Cardiac septum (tissue), 1 donor: ENCODE measurements at regions not wholly inside any gene's neighbourhood (a gene's known extent, or its start where the extent isn't known, plus 50 kb on each side); places are given as distances from the start of the nearest gene placed in this dataset.

Experiments
- DNase-seq: peaks from one replicate; pipeline ENCODE4 v3.0.0-alpha.2; 2020; ENCODE audit warnings: low spot score
- intact Hi-C: fragments of 100-400 bp; cut with DNase I; formaldehyde crosslinking; loops from one replicate; pipeline ENCODE4 v1.14.0; 2022
- donor health status: DM: no; HTN: no; CAD: no.

DNA sequence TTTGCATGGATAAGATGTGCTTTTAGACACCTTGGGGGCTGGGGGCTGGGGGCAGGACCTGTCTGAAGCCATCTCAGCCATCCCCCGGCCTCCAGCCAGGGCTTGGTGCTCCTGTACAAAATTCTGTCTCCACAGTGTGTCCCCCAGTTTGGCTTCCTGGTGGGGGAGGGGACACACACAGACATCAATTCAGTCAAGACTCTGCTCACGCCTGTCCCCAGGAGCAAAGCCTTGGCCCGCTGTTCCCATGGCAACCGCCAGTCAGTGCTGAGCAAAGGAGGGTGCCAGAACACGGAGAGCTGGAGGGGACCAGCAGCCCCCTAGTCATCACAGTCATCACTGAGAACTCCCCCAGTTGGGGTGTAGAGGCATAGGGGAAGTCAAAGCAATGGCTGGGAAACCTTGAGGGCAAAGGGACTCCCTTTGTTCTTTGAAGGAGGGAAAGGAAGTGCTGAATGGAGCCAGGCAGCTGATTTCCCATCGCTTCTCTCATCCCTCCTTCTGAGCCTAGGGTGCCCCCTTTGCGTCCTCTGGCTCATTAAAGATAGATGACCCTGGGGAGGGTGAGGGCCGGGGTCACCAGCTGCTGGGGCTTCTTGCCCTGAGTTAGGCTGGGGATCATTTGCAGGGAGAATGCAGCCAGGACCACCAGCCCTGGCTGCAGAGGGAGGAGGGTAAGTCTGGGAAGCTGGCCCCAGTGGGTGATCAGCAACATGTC lies 134.9 kb upstream of the IPO9 start:
- no peak for DNase-seq
- intact Hi-C loops, result loop anchor here (5.0 kb wide), 1 partner anchor 42 kb away; no protein-coding TSS in a partner anchor

DNA sequence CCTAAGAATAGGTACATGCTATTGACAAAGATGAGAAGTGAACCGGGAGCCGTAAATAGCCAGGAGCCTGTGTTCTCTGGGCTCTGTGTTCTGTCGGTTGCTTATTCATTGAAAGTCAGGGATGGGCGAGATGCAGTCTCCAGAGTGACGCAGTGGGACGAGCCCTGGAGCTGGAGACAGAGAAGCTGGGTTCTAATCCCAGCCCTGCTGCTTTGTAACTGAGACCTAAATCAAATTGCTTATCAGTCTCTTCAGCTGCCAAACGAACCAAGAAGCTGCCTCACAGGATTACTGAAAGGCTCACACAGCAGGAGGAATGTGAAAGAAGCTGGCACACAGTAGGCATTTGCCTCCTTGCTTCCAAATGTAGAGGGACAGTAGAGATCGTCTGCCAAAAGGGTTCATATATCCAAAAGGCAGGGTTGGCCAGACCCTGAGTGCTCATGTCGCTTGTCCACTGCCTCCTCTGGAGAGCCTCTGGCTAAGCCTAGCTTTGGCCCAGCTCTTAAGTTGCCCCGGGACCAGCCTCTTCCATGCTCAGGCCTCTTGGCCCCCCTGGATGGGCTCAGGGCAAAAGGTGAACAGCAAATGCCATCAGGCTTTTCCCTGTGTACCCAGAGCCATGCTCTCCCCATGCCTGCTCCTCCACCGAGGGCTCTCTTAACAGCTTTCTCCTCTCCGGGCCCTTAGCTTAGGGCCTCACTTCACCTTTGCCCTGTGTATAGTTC lies 134.2 kb upstream of the IPO9 start:
- DNase-seq, result no peak
- intact Hi-C loops, result loop anchor here (5.0 kb wide), 1 partner anchor 42 kb away; no protein-coding TSS in a partner anchor

- DNase-seq, result no peak
- intact Hi-C loops, result no loop called here
Measured at GRCh38 chr1:201695607-201696006, 133.3 kb upstream of the IPO9 start.

DNA sequence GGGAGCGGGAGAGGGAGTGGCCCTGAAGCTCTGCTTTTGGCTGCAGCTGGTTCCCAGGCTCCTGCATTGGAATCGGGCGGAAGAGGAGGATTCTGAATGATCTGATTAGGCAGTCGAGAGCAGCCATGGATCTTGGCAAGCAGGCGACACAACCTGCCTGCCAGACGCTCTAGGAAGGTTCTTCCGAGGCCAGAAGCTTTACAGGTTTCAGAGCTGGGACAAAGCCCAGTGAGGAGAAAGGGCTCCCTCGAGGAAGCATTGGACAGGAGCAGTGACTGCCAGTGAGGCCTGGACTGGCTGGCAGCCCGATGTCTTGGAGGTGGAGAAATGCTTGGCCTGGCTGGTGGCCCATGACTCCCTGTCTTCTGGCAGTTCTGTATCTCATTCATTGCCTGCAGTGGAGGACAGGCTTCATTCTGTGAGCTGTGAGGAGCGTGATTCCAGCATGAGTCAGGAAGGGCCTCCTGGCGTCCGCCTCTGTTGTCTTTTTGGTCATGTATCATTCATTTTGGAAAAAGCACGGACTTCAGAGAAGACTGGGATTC lies 132.7 kb upstream of the IPO9 start:
- DNase-seq, result peak; percentile 90
- intact Hi-C loops, result no loop called here

DNA sequence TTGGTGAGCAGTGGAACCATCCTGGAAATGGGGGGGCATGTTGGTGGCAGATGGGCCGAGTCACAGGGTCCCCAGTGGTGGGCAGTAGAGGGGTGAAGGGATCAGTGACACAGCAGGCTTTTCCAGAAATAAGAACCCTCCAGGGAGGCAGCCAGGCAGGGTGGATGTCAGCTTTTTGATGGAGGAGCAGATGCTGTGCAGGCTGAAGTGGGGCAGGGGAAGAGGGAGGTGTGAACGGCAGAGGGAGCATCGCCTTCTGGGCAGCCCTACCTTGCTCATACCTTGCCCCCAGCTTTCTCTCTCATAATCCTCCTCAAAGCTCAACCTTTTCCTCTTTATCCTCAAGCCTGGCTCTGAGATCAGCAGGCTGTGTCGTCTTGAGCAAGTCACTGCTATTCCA lies 131.8 kb upstream of the IPO9 start:
- no peak for DNase-seq
- intact Hi-C loops, result no loop called here

DNA sequence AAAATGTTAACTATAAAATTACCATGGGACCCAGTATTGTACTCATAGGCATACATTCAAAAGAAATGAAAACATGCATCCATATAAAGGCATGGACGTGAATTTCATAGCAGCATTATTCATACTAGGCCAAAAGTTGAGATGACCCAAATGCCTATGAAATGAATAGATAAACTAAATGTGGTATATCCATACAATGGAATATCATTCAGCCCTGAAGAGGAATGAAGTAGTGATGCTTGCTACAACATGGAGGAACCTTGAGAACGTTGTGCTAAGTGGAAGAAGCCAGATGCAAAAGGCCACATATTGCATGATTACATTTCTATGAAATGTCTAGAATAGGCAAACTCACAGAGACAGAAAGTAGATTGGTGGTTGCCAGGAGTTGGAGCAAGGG lies 127.1 kb upstream of the IPO9 start:
- intact Hi-C loops, result no loop called here
- no peak for DNase-seq

DNA sequence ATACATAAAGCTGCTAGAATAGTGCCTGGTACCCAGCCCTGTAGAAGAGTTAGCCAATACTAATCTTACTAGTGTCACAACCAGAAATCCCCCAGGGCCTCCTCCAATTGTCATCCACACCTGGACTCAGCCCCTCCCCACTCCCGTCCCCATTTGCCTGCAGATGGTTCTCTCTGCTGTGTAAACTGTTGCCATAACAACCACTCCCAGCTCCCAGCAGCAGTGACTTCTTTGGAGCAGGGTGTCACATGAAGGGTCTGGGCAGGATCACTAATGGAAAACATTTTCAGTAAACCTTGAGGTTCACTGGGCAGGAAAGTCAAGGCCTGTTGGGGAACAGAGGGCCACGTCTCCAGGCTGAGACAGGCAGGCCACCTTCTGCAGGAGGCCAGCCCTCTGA lies 126.0 kb upstream of the IPO9 start:
- intact Hi-C loops, result no loop called here
- no peak for DNase-seq

DNA sequence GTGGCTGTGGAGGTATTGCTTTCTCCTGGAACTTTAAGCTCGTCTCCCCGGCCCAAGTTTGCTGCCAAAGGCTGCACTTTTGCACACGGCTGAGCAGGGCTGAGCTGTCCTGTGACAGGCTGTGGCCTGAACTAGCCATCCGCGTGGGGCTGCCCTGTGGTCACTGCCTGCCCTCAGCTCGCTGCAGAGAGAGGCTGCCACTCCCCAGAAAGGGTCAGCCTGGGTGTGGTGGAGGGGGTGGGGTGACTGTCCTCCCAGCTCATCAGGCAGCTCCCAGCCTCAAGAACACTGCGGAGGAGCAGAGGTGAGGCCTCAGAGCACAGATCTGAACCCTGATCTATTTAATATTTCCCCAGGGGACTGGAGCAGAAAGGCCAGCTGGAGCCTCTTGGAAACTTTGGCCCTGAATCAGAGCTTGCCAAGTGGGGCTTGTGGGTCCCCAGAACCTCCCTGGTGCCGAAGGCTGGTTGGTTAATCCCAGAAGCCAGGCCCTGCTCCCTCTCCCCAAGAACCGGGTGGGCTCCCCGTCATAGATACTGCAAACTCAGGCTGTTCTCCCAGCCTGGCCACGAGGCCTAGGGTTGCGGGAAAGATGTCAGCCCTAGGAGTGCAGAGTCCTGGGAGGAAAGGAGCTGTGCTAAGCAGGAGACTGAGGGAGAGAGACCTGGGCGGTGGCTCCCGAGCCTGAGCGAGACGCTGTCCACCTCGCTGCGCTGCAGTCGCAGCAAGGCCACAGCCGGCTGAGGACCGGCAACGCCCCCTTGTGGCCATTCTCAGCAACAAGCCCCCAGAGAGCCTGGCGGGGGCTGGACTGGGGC lies 125.1 kb upstream of the IPO9 start:
- intact Hi-C loops, result loop anchor here (1.0 to 2.0 kb wide), 2 partner anchors 145 to 173 kb away; no protein-coding TSS in a partner anchor

DNA sequence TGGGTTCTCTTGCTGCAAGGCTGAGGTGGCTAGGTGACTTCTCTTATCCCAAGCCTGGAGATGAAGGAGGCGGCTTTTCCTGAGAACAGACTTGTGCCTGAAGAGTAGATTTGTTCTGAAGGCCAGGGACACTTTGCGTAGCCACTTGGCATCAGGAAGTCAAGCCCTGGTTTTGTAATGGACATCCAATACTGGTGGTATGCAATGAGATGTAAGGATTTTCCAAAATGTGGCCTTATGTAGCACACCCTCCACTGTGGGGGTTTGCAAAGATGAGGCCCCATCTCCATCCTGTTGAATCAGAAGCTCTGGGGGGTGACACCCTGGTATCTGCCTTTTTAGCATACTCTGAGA lies 124.5 kb upstream of the IPO9 start:
- DNase-seq, result no peak
- intact Hi-C loops, result loop anchor here (1.0 to 2.0 kb wide), 2 partner anchors 145 to 174 kb away; no protein-coding TSS in a partner anchor

More for the DNA sequence above, 125.1 kb upstream of the IPO9 start:
- DNase-seq, result peak; percentile 94

DNA sequence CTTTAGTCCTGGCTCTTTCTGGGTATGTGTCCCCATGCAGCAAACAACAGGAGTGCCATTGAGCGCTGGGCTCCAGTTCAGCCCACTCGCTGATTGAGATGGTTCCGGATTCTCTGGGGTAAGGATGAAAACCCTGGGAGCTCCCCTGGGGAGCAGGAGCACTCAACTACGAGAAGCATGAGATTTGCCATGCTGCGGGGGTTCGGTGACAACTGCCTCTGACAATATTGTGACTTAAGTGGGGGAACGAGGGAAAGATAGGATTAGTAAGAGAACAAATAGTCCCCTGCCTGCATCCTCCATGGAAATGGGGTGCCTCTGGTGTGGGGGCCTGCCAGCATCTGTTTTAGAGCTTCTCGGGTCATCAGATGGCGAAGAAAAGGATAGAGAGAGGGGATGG lies 123.6 kb upstream of the IPO9 start:
- DNase-seq, result no peak
- intact Hi-C loops, result loop anchor here (2.0 kb wide), 1 partner anchor 175 kb away; no protein-coding TSS in a partner anchor

- intact Hi-C loops, result no loop called here
- no peak for DNase-seq
Measured at GRCh38 chr1:201706109-201706508, 122.8 kb upstream of the IPO9 start.

DNA sequence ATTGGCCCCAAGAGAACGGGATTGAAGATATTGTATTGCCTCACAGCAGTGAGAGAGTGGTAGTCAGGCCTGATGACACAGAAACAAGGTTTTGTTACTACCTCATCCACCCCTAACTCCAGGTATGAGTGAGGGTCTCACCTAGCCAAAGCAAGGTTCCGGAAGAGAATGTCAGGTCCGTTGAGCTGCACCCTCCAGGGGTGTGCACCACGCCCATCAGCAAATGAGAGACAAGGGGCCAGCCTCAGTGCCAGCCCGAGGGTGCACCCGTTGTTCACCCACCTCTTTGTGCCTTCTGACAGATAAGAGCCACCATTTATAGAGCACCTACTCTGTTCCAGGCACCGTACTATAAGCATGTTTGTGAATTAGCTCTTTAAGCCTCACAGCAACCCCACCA lies 121.9 kb upstream of the IPO9 start:
- DNase-seq, result no peak
- intact Hi-C loops, result no loop called here

- DNase-seq, result no peak
Measured at GRCh38 chr1:201707656-201708055, 121.3 kb upstream of the IPO9 start.

DNA sequence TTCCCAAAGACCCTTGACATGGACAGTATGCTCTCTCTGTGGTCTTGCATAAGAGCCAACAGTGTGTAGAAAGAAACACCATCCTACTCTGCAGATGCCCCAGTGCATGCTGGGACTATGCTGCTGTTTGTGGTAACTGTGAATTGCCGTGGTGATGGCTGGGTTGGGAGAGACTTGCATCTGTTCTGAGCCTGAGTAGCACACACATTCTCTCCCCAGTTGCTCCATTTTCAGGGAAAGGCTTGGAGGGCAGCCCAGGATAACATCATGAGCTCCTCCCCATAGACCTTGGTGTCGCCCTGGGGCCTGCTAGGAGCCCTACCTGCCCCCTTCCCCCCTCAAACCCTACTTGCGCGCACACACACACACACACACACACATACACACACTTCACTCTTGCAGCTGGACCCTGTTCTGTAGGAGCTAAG lies 120.9 kb upstream of the IPO9 start:
- DNase-seq, result no peak

More at GRCh38 chr1:201707656-201708055, 121.3 kb upstream of the IPO9 start:
- intact Hi-C loops, result no loop called here

GRCh38 chr1:201708691-201709090 lies 120.3 kb upstream of the IPO9 start:
- intact Hi-C loops, result loop anchor here (1.0 kb wide), 1 partner anchor 85 kb away; no protein-coding TSS in a partner anchor
- no peak for DNase-seq

More for the DNA sequence above, 120.9 kb upstream of the IPO9 start:
- intact Hi-C loops, result no loop called here

GRCh38 chr1:201709564-201710295 lies 119.2 kb upstream of the IPO9 start:
- peak; percentile 84 for DNase-seq
- intact Hi-C loops, result loop anchor here (1.0 kb wide), 1 partner anchor 84 kb away; no protein-coding TSS in a partner anchor

DNA sequence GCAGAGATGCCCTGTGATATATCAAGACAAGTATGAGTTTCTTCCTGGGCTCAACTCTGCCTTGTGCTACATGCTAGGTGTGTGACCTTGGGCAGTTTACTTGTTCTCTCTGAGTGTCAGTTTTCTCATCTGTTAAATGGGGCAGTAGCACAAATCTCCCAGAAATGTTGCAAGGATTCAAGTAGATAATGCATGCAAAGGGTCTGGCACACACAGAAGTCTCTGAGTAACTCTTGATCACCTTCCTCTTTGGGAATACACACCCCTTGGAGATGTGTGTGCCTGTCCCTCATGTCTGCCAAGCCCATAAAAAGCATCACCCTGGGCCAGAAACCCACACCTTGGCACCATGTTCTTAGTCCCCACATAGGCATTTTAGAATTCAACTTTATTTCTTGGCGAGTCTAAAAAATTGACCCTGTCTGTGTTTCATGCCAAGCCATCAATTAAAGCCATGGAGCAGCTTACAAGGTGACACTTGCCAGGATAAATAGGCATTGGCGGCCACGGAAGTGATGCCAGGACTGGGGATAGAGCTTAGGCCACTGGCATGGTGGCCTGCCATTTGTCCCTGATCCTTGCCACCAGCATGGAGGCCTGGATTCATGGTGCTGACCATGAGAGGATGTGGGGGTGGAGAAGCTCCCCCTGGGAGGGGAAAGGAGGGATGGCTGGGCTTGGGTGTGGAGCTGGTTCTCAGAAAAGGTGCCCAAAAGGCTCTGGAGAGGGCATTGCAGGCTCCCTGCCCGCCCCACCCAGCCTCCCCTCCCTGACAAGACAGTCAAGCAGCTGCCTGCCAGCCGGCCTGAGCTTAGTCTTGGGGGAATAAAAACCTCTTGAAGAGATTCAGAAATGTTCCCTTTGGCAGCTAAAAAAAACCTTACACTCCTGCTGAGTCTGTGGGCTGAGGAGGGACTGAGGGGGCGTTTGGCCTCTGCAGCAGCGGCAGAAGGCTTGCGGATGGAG lies 118.0 kb upstream of the IPO9 start:
- intact Hi-C loops, result no loop called here
- DNase-seq, result no peak

- intact Hi-C loops, result loop anchor here (2.0 kb wide), 1 partner anchor 27 kb away; no protein-coding TSS in a partner anchor
Measured at GRCh38 chr1:201711811-201712210, 117.1 kb upstream of the IPO9 start.

More at GRCh38 chr1:201711811-201712210, 117.1 kb upstream of the IPO9 start:
- no peak for DNase-seq
